SK-N-MC (cell line): ENCODE measurements at regions not wholly inside any gene's neighbourhood (a gene's known extent, or its start where the extent isn't known, plus 50 kb on each side); places are given as distances from the start of the nearest gene placed in this dataset.

Experiments used
- DNase-seq: peaks from one replicate; pipeline ENCODE4 v3.0.0-alpha.2; 2011; ENCODE audit warnings: low read depth, low spot score
- H3K27ac ChIP-seq: fragments of 200-600 bp; sonication (generic); 2 replicates; pipeline ENCODE4 v1.5.1; 2016; ENCODE audit warnings: mixed run types
- H3K36me3 ChIP-seq: fragments of 200-600 bp; sonication (generic); 2 replicates; pipeline ENCODE4 v1.6.1; 2017; ENCODE audit warnings: antibody characterized with exemption, low read length, mixed read lengths; ENCODE audit not compliant: insufficient read depth
- H3K4me3 ChIP-seq: fragments of 200-600 bp; sonication (generic); 2 replicates; pipeline ENCODE4 v1.5.1; 2016
- H3K9ac ChIP-seq: fragments of 200-600 bp; sonication (generic); 2 replicates; pipeline ENCODE4 v1.8.0; 2017; ENCODE audit warnings: mixed run types, mixed read lengths; ENCODE audit not compliant: insufficient read length
- H3K9me3 ChIP-seq: fragments of 200-600 bp; sonication (generic); 2 replicates; pipeline ENCODE4 v1.6.1; 2017; ENCODE audit warnings: low read depth, mild to moderate bottlenecking, antibody characterized with exemption, low read length, moderate library complexity, mixed read lengths
- EZH2 ChIP-seq: fragments of 200-600 bp; sonication (generic); IDR thresholded peaks from one replicate; pipeline ENCODE4 v1.6.1; 2017; ENCODE audit warnings: antibody characterized with exemption
- FOXP2 ChIP-seq: optimal IDR thresholded peaks from 2 replicates; pipeline ENCODE3; 2011; ENCODE audit warnings: mild to moderate bottlenecking, moderate library complexity; ENCODE audit not compliant: insufficient read depth; ENCODE audit errors: extremely low read length, control extremely low read depth
- POLR2AphosphoS5 ChIP-seq: IDR thresholded peaks from 2 replicates; pipeline ENCODE4 v1.6.1; 2012; ENCODE audit warnings: mild to moderate bottlenecking, low read depth, low read length, borderline replicate concordance

DNA sequence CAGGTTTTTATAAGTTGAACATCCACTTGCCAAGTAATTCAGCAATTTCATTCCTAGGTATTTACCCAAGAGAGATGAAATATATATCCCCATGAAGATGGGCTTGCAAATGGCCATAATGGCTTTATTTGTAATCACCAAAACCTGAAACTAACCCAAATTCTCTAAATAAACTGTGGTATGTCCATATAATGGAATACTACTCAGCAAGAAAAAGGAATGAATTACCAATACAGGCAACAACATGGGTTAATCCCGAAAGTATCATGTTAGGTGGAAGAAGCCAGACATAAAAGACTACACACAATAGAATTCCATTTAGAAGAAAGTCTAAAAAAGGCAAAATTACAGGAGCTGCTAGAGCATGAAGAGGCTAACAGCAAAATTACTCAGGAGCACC lies 101.4 kb upstream of the PPP2R2D start:
- Histone ChIP-seq H3K9ac (no peak overlapping the region), H3K36me3 (no peaks in the 10 kb centered on the region), H3K4me3 (no peak overlapping the region), H3K27ac (no peak overlapping the region), H3K9me3 (no peaks in the 10 kb centered on the region)
- DNase-seq, result no peak
- TF ChIP-seq EZH2 (no peak), FOXP2 (no peak), POLR2AphosphoS5 (no peak)

DNA sequence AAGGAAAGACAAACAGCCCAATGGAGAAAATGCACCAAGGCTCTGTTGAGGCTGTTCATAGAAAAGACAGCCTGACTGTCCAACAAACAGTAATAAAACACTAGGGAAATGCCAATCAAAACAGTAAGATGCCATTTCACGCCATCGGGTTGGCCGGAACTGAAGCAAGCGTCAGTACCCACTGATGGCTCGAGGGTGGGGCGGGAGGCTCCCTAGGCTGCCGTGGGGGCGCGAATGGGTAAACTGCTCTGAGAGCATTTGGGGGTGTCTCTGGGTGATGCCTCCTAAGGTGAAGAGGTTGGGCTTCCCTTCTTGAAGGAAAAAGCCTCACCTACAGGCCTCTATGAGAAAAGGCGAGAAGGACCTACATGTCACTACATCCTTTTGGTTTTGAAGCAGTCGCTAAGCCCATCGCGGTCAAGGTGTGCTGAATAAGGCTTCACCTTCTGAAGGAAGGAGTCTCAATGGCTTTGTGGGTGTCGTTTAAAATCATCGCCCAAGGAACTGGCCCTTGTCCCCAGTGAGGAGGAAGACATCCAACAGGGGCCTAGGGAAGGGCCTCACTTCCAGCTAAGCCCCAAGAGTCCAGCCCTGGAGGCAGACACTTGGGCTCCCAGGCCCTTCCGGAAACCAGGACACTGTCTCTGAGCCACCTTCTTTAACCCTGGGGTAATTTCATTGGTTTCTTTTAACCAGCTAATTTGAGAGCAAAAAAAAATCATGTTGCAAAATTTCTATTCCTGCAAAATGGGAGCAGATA lies 98.5 kb upstream of the PPP2R2D start:
- DNase-seq, result no peak
- no peaks in the 10 kb centered on the region for H3K36me3 ChIP-seq
- no peak overlapping the region for H3K9ac ChIP-seq
- H3K27ac ChIP-seq, result no peak overlapping the region
- H3K4me3 ChIP-seq, result no peak overlapping the region
- TF ChIP-seq EZH2 (no peak), FOXP2 (no peak), POLR2AphosphoS5 (no peak)
- no peaks in the 10 kb centered on the region for H3K9me3 ChIP-seq

DNA sequence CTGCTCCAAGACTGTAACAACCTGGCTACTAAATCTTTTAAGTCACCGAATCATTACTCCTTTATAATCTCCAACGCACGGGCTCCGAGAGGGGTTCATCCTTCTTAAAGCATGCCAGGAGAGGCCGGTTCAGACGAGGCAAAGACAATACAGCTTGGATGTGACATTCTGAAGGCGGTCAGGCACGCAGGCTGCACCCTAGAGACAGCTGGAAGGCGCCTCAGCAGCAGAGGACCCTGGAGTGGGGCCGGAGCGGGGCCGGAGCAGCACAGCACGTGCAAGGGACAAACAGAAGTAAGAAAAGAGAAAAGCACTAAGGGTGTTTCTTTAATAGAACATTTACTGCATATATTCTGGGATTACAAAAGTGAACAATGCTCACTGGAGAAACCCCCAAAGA lies 97.8 kb upstream of the PPP2R2D start:
- Histone ChIP-seq H3K9ac (no peak overlapping the region), H3K27ac (no peak overlapping the region), H3K4me3 (no peak overlapping the region), H3K36me3 (no peaks in the 10 kb centered on the region), H3K9me3 (no peaks in the 10 kb centered on the region)
- no peak for DNase-seq
- TF ChIP-seq POLR2AphosphoS5, result no peak

DNA sequence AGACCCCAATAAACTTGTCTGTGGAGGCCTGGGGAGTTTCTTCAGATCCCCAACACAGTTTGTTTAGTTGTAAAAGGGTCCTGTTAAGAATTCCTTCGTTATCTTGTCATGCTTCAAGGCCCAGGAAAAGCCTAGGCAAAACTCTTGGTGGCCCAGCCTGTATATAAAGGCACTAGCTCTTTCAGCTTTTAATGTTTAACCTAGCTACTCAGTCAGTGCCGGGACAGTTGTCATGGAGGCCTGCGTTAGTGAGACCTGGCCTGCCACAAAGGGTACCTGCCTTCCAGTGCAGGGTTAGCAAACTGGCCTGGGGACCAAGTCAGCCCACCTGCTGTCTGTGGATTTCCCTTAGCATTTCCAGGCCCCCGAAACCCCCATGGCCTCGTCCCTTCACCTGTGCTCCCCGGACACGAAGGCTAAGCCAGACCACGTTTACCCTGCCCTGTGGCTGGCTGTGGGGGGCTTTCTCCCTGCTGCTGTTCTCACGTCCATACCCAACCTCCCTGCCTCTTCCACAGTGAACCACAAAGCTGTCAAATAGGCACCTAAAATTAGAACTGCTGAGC lies 96.9 kb upstream of the PPP2R2D start:
- Histone ChIP-seq H3K27ac (no peak overlapping the region), H3K36me3 (no peaks in the 10 kb centered on the region), H3K4me3 (no peak overlapping the region), H3K9ac (no peak overlapping the region), H3K9me3 (no peaks in the 10 kb centered on the region)
- no peak for TF ChIP-seq FOXP2
- TF ChIP-seq EZH2, result no peak
- no peak for TF ChIP-seq POLR2AphosphoS5
- DNase-seq, result no peak

DNA sequence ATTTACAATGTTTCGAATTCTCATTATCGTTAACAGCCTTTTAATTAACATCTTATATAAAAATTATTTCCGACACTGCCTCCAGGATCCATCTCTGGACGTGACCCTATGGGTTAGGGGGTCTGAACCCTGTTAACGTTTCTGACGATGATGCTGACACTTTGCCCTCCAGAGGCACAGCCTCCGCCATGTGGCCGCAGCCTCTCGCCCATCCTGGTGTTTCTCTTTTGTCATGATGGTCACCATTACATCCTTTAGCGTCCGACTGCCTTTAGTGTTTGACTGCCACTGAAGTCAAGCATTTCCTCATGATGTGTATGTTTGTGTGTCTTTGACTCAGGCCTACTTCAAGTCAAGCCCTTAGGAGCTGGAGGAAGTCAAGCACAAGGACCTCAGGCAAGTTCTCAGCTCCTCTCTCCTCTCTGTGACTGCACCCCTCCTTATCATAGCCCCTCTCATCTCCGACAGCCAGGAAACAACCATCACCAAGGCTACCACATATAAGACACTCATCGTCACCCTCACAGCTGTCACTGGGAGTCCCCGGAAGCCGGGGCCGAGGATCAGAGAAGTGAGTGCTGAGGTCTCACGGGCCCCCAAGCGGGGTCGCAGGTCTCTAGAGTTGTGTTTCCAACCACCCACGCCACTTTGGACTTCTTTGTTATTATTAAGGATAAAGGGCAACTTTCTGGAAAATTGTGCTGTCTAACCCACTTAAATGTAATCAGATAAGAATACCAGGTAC lies 96.1 kb upstream of the PPP2R2D start:
- TF ChIP-seq EZH2 (no peak), FOXP2 (no peak), POLR2AphosphoS5 (no peak)
- no peaks in the 10 kb centered on the region for H3K36me3 ChIP-seq
- H3K27ac ChIP-seq, result no peak overlapping the region
- no peaks in the 10 kb centered on the region for H3K9me3 ChIP-seq
- no peak overlapping the region for H3K4me3 ChIP-seq
- H3K9ac ChIP-seq, result no peak overlapping the region
- no peak for DNase-seq

DNA sequence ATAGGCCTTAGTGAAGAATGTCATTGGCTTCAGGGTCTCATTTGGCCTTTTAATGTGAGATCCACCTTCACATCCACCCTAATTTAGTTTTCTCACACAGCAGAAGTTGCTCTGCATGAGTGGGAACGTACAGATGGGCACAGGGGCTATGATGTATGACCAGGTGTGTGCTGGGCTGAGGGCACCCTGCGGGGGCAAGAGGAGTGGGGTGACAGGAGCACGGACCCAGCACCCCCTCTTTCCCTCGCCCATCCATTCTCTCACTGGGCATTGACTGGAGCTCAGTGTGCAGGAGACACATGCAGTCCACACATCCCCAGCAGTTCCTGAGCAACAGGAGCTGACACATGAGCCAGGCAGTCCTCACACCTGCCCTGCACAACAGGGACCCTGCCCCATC lies 95.1 kb upstream of the PPP2R2D start:
- H3K4me3 ChIP-seq, result no peak overlapping the region
- H3K9me3 ChIP-seq, result no peaks in the 10 kb centered on the region
- no peak overlapping the region for H3K9ac ChIP-seq
- H3K36me3 ChIP-seq, result no peaks in the 10 kb centered on the region
- TF ChIP-seq POLR2AphosphoS5 (no peak), EZH2 (no peak), FOXP2 (no peak)
- H3K27ac ChIP-seq, result no peak overlapping the region
- no peak for DNase-seq

DNA sequence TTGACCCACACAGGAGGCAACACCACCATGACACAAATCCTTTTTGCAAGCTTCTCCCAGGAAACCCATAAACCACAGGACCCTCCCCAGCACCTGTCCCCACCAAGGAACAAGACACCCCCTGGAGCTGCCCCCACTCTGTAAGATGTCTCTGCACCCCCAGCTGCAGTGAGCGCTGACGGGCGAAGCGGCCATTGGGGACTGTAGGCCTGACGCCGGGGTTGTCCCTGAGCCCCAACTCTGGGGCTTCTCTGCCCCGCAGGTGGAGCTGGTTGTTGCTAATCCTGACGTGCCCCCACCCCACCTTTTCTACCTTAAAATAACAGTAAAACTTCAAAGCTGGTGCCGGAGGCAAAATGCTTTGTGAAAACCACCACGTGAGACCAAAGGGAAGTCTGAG lies 94.7 kb upstream of the PPP2R2D start:
- no peak overlapping the region for H3K4me3 ChIP-seq
- H3K27ac ChIP-seq, result no peak overlapping the region
- TF ChIP-seq EZH2 (no peak), FOXP2 (no peak), POLR2AphosphoS5 (no peak)
- no peak overlapping the region for H3K9ac ChIP-seq
- H3K9me3 ChIP-seq, result no peaks in the 10 kb centered on the region
- DNase-seq, result no peak
- H3K36me3 ChIP-seq, result no peaks in the 10 kb centered on the region

DNA sequence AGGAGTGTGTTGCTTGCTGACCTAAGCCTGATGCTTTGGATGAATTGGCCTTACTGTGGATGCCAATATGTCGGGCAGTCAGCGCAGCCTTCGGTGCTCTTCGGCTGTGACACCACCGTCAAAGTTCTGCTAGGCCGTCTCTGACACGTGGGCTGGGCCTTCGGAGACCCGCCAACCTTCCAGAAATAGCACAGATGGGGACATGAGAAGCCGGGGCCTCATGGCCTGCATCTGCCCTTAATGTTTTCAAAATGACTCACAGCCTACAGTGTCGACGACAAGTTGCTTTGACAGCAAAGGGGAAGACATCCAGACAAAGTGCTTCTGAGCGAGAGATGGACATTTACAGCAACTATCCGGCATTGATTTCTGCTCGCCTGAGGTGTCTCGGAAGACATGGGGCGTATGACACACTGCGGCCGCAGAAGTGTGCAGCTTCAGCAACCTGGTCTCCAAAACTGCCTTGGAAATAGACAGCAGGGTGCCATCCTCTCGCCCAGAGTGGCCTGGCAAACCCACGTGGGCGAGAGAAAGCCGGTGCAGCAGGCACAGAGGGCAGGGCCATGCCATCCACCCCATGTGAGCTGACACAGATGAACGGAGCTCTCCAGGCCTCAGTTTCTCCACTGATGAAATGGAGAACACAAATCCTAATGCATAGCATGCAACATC lies 94.0 kb upstream of the PPP2R2D start:
- no peak for TF ChIP-seq POLR2AphosphoS5
- no peak for TF ChIP-seq EZH2
- no peak for TF ChIP-seq FOXP2
- Histone ChIP-seq H3K27ac (no peak overlapping the region), H3K36me3 (no peaks in the 10 kb centered on the region), H3K9ac (no peak overlapping the region), H3K4me3 (no peak overlapping the region), H3K9me3 (no peaks in the 10 kb centered on the region)
- no peak for DNase-seq
